ENCODE measurements at regions not wholly inside any gene's neighbourhood (a gene's known extent, or its start where the extent isn't known, plus 50 kb on each side); places are given as distances from the start of the nearest gene placed in this dataset.
A peak's percentile ranks its signal among the peaks of the same experiment; 100 is the strongest.

DNA sequence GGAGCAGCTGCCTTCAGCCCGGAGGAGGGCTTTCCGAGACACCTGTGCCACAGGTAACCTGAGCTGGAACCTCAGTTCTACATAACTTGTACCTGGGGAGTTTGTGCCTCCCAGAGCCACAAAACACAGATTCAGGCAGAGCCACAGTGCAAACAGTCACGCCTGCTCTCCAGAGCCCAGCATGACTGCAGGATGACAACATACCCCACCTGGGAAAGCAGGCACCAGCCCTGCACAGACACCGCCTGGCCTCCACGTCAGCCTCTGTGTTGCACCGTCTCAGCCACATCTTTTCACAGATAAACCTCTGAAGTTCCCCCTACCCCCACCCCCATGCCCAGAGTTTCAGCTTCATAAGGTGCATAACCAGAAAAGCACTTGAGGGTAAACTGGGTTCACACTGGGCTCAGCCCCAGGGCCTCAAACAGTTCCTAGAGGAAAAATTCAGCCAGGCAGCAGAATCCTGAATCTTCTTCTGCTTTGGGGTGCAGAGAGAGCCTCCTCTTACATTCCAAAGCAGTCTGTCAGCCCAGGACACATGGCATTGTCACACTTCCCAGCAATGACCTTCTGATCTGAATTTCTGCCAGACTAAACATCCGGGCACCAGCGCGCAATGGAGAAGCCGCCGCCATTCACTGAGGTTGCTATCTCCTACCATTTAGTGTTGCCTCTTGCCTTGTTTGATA lies 229.5 kb downstream of the TOMM20 start:
- TF ChIP-seq, protein P1, sequence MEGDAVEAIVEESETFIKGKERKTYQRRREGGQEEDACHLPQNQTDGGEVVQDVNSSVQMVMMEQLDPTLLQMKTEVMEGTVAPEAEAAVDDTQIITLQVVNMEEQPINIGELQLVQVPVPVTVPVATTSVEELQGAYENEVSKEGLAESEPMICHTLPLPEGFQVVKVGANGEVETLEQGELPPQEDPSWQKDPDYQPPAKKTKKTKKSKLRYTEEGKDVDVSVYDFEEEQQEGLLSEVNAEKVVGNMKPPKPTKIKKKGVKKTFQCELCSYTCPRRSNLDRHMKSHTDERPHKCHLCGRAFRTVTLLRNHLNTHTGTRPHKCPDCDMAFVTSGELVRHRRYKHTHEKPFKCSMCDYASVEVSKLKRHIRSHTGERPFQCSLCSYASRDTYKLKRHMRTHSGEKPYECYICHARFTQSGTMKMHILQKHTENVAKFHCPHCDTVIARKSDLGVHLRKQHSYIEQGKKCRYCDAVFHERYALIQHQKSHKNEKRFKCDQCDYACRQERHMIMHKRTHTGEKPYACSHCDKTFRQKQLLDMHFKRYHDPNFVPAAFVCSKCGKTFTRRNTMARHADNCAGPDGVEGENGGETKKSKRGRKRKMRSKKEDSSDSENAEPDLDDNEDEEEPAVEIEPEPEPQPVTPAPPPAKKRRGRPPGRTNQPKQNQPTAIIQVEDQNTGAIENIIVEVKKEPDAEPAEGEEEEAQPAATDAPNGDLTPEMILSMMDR (IDR thresholded peaks at IDR 0.05; ENCODE audit: extremely low read depth, missing control alignments), result no peak
- no peak for DNase-seq (ENCODE audit: low spot score)

DNA sequence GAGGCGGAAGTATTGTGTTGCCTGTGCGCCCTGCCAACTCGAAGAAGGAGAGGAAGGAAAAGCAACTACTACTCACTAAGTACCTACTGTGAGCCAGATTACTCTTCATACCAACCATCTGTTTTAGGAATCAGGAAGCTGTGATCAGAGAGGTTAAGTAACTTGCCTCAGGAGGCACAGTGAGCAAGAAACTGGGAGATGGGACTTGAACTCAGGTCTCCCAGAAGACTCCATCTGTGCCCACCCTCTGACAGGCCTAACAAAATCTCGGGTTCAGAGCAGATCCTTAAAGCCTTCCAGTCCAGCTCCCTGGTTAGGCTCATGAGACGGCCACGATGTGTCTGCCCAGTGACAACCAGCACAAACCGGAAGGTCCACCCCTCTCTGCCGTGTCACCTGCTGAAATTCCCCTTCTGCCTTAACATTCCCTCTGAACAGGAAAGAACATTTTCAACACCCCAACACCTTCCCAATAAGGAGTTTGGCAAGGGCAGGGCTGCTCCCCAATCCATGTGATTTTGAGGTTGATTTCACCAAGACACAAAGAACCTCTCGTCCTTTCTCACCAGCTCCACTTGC lies 230.1 kb downstream of the TOMM20 start:
- no peak for DNase-seq (ENCODE audit: low spot score)
- TF ChIP-seq, protein P1 (IDR thresholded peaks at IDR 0.05; ENCODE audit: extremely low read depth, missing control alignments), result no peak

DNA sequence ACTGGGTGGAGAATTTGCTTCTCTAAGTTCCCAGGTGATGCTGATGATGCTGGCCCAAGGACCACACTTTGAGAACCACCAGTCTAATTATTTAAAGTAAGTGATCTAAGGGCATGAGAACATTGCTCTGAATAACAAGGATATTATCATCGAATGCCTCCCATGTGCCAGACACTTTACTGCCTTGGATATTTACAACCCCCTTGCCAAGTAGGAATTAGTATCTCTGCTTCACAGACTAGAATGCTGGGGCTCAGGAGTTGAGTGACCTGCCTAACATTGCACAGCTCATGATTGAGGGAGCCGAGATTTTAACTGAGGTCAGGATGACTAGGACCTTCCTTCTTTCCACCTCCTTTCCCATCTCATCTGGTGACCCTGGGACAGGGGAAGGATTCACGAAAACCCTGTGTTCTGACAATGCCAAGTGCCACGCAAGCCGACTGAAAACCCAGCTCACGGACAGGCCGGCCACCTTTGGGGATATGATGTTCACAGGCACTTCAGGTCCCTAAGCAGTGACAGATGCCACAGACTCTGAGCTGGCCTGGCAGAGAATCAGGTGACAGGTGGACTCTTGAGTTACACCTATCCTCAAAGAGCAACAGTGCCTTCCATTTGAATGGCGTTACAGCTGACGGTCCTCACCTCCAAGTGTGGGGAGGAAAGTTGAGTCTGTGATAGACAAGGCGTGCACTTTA lies 230.7 kb downstream of the TOMM20 start:
- no peak for DNase-seq (ENCODE audit: low spot score)
- TF ChIP-seq, protein P1 (IDR thresholded peaks at IDR 0.05; ENCODE audit: extremely low read depth, missing control alignments), result no peak

DNA sequence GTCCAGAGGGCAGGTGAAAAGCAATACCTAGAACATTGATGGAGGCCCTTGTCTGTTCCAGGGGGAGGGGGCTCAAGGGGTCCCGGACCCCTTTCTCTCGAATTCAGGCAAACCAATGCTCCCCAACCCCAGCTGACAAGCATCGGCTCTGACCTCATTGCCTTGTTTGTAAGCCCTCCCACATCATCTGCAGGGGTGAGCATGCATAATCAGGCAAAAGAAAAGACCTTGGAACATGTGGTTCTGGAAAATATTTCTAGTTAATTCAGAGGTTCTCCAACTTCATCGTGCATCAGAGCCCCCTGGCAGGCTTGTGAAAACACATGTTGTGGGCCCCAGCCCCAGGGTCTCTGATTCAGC lies 231.3 kb downstream of the TOMM20 start:
- no peak for DNase-seq (ENCODE audit: low spot score)
- TF ChIP-seq, protein P1 (IDR thresholded peaks at IDR 0.05; ENCODE audit: extremely low read depth, missing control alignments), result no peak

DNA sequence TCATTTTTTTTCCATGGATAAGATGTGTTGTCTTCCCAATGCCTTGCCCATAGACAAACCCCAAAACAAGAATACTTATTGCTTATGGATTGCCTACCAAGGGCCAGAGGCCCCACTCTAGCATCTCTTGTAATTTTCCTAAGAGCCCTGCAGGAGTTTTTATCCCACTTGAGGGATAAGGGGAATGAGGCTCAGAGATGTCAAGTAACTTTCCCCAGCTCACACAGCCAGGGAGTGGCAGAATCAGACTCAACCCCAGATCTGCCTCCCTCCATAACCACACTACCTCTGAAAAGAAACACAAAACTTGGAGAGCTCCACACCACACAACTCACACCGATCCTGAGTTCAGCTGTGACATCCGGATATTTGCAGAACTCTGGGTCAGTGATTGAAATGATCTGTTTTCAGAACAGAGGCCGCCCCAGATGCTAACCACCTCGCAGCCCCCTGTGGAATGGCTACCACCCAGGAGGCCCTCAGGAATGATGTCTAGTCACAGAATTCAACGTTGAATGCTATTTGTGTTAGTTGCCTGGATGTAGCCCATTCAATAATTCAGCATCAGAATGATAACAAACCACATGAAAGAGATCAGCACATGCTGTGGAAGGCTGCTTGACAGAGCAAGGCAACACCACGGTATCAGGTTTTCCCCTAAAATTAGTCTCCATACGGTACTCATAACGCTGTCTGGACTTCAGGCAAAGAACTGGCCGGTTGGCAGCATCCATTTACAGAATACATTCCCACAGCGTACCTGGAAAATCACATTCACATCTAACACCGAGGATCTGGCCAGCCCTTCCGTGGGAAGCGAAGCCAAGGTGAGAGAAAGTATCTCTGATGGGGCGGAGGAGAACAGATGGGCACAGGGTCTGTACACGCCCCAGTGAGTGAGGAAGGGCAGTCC lies 231.9 kb downstream of the TOMM20 start:
- TF ChIP-seq, protein P1 (IDR thresholded peaks at IDR 0.05; ENCODE audit: extremely low read depth, missing control alignments), result no peak
- no peak for DNase-seq (ENCODE audit: low spot score)

DNA sequence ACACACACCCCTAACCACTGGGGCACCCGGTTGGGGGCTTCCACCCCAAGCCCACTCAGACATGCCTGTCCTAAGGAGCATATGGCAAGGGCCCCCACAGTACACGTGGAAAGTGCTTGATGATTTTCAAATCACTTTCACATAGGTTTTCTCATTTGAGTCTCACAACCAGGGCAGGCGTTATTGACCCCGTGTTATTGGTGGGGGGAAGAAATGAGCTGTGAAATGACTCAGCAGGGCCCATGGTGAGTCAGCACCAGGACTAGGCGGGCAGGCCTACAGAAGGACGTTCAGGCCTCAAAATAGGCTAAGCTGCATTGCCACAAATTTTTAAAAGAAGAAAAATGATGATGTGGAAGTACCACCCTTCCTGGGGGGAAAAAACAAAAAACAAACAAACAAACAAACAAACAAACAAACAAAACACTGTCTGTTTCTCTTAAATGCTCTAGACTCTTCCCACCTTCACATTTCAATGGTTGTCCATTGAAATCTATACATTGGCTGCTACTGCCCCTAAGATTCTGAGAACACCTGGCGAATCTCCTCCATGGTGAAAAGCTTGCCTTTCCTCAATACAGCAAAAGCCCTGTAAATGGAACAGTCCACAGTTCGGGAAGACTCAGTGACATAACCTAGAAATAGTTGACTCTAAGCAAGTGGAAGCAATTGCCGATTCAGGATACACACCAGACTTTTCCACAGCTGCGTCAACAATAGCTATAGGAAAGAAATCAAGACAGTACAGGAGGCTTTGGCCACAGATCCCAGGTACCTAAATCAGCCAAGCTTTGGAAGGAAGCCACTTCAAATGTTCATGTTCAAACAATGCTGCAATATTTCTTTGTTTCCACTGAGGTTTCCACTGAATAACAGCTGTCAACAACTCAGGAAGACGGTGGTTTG lies 234.7 kb downstream of the TOMM20 start:
- TF ChIP-seq, protein P1 (IDR thresholded peaks at IDR 0.05; ENCODE audit: extremely low read depth, missing control alignments), result no peak
- DNase-seq (ENCODE audit: low spot score), result peak; percentile 50
